ENCODE measurements at regions not wholly inside any gene's neighbourhood (a gene's known extent, or its start where the extent isn't known, plus 50 kb on each side); places are given as distances from the start of the nearest gene placed in this dataset.

- ATAC-seq, result no peak
Measured at GRCh38 chr16:55179852-55180585, 144.0 kb upstream of the IRX6 start.

DNA sequence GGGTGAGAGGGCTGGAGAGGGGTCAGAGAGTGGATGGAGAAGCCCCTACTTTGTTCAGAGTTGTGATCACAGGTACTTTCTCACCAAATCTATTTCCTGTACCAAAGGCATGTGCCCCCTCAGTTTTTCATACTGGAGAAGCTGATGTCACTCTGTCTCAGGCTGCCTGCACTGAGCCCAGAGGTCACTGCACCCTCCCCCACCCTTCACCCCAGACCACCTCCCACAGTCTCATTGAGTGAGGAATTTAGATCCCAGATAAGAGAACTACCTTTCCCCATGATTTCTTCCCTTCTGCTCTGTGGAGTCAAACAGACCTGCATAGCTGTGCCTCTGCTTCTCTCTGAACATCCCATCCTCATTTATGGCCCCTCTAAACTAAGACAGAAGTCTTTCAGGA is 140.0 kb upstream of the IRX6 start:
- ATAC-seq (no peak), DNase-seq (ENCODE audit: missing footprints) (no peak)
- intact Hi-C loops (cut with DNase I), result no loop called here

More at GRCh38 chr16:55179852-55180585, 144.0 kb upstream of the IRX6 start:
- intact Hi-C loops (cut with DNase I), result no loop called here
- no peak for DNase-seq (ENCODE audit: missing footprints)

DNA sequence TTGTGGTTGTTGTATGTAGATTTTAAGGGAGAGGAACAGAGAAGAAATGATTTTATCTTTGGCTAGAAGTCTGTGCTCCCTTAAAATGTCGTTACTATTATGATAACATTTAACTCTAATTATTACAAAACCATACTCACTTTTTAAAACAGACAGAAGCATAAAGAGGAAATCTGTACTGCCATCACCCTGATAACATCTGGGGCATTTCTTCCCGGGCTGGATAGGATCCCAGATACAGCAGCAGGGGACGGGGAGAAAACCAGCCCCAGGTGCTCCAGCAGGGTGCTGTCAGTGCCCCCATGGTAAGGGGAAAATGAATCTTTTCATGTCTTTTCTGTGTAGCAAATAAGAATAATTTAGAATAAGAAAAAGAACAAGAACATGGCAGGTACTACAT is 139.4 kb upstream of the IRX6 start:
- intact Hi-C loops (cut with DNase I), result no loop called here
- DNase-seq (ENCODE audit: missing footprints) (no peak), ATAC-seq (no peak)

- DNase-seq (ENCODE audit: missing footprints) (no peak), ATAC-seq (no peak)
- intact Hi-C loops (cut with DNase I), result no loop called here
Measured at GRCh38 chr16:55189224-55189623, 134.8 kb upstream of the IRX6 start.

GRCh38 chr16:55189682-55190636 is 134.0 kb upstream of the IRX6 start:
- ATAC-seq (no peak), DNase-seq (ENCODE audit: missing footprints) (no peak)
- intact Hi-C loops (cut with DNase I), result no loop called here

DNA sequence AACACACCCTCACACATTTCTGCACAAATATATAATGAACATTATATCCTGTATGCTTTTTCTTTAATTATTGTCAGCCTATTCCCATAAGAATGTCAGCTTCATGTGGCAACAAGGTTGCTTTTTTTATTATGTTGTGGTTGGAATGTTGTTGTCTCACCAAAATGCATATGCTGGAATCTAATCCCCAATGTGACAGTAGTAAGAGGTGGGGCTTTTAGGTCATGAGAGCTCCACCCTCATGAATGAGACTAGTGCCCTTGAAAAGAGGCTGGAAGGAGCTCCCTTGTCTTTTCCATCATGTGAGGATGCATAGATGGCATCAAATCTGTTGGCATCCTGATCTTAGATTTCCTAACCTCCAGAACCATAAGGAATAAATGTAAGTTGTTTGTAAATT is 131.3 kb upstream of the IRX6 start:
- intact Hi-C loops (cut with DNase I), result no loop called here
- DNase-seq (ENCODE audit: missing footprints) (no peak), ATAC-seq (no peak)

GRCh38 chr16:55203570-55203969 is 120.4 kb upstream of the IRX6 start:
- intact Hi-C loops (cut with DNase I), result no loop called here
- ATAC-seq (no peak), DNase-seq (ENCODE audit: missing footprints) (no peak)

- DNase-seq (ENCODE audit: missing footprints) (no peak), ATAC-seq (no peak)
- intact Hi-C loops (cut with DNase I), result no loop called here
Measured at GRCh38 chr16:55204069-55204468, 119.9 kb upstream of the IRX6 start.

- ATAC-seq, result no peak
- DNase-seq (ENCODE audit: missing footprints), result no peak
- intact Hi-C loops (cut with DNase I), result no loop called here
Measured at GRCh38 chr16:55204923-55205322, 119.1 kb upstream of the IRX6 start.

DNA sequence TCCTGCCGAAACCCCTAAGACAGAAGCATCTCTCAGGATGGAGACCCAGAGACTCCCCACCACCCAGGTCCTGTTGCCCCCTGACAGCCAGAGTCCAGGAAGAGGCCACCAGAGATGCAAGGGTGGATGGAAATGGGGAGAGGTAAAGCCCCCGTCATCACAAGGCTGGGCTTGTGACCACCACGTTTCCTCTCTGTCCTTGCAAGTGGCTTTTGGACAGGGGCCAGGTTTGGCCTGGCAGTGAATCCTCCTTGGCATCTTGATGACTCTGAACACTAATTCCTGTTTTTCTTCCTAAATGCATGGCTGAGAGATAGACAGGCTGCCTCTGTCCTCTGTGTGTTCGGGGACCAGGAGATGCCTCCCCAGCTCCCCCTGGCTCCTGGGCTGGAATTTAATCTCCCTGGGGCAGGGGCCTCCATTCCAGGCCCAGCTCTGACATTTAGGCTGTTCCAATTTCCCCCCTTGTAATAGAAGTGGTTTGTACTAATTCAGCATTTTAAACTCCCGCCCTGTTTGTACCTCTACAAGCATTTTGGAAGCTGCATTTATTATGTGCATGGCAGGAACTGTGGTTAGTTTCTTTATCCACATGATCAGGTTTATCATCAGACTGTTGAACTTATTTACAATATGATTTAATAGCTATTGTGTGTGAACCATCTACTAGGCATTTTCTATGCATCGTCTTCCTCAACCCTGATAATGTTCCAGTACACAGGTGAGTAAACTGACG is 116.1 kb upstream of the IRX6 start:
- DNase-seq (ENCODE audit: missing footprints) (no peak), ATAC-seq (no peak)
- intact Hi-C loops (cut with DNase I), result no loop called here

- ATAC-seq (no peak), DNase-seq (ENCODE audit: missing footprints) (no peak)
- intact Hi-C loops (cut with DNase I), result no loop called here
Measured at GRCh38 chr16:55209626-55210025, 114.4 kb upstream of the IRX6 start.

DNA sequence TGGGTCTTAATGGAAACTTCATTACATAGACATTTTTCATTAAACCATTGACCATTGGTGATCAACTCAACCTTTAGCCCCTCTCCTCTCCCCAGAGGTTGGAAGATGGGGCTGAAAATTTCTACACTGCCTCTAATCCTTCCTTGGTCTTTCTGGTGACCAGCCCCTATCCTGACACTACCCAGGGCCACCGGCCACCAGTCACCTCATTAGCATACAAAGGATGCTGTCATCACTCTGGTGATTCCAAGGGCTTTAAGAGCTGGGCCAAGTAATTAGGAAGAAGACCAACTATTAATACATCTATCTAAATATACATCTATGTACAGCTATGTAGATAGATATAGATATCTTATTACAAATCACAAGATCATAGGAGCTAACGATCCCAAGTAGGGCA is 111.2 kb upstream of the IRX6 start:
- intact Hi-C loops (cut with DNase I), result no loop called here
- no peak for ATAC-seq
- DNase-seq (ENCODE audit: missing footprints), result no peak

DNA sequence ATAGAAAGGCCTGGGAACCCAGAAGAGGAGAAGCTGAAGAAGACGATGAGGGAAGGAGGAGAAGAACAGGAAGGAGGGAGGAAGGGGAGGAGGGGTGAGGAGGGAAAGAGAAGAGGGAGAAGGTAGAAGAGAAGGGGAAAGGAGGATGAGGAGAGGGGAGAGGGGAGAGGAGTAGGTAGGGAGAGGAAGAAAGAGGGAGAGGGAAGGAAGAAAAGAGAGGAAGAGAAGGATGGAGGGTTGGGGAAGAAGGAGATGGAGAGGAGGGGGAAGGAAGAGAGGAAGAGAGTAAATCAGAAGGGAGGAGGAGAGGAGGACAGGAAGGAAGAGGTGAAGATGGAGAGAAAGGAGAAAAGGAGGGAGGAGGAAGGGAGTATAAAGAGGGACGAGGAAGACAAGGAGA is 109.6 kb upstream of the IRX6 start:
- ATAC-seq (no peak), DNase-seq (ENCODE audit: missing footprints) (no peak)
- intact Hi-C loops (cut with DNase I), result no loop called here

DNA sequence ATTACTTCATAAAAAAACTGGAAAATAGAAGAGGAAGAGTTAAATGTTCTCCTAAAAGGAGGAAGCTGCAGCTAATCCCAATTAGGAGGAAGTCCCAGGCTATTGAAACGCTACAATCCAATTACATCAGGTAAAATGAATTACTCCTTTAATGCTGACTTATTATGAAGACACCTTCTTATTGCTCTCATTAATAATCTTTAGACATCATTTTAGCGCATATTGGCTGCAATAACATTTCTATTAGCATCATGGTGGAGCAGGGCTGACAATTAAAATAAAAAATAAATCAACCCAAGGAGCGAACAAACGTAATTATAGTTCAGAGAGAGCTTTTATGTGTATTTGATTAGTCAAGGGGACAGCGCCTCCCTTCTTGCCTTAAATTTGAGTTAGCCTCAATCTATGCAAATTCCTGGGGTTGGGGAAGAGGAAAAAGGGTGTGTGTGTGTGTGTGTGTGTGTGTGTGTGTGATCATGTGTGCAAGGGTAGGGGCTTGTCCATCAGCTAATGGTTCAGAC is 109.0 kb upstream of the IRX6 start:
- DNase-seq (ENCODE audit: missing footprints) (no peak), ATAC-seq (no peak)
- intact Hi-C loops (cut with DNase I), result no loop called here

- DNase-seq (ENCODE audit: missing footprints) (no peak), ATAC-seq (no peak)
- intact Hi-C loops (cut with DNase I), result no loop called here
Measured at GRCh38 chr16:55217392-55217791, 106.6 kb upstream of the IRX6 start.

DNA sequence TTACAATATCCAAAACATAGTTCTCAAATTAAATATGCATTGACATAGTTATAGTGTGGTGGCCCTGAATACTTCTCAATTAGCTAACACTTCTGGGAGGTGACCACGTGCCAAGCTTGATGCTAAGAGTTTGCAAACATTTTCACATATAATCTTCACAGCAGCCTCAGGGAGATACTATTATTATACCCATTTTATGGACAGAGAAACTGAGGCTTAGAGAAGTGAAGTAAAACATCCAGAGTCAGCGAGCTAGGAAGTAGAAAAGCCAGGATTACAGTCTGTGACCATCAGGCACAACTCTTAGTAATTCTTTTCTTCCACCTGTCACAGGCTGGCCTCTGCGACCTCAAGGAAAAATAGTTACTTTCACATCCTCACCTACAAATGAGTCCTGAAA is 102.2 kb upstream of the IRX6 start:
- DNase-seq (ENCODE audit: missing footprints) (no peak), ATAC-seq (no peak)
- intact Hi-C loops (cut with DNase I), result no loop called here

- DNase-seq (ENCODE audit: missing footprints) (no peak), ATAC-seq (no peak)
- intact Hi-C loops (cut with DNase I), result no loop called here
Measured at GRCh38 chr16:55222486-55222885, 101.5 kb upstream of the IRX6 start.

DNA sequence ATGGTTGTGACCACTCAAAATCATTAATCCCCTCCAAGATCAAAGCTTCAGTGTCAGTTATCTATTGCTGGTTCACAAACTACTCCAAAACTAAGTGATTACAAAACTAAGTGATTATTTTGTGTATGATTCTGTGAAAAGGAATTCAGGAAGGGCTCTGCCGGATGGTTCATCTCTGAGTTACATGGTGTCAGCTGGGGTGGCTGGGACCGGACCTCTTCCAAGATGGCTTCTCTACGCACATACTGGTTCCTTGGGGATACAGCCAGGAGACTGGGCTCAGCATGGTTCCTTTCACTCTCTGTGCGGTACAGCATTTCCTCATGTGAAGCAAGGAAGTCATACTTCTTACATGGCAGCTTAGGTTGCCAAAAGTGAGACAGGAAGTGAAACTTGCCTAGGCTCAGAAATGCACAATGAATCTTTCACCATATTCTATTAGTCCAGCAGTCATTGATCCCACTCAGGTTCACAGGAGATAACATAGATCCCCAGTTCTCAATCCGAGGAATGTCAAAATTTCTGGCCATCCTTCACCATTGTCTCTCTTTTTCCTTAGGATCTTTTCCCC is 97.9 kb upstream of the IRX6 start:
- intact Hi-C loops (cut with DNase I), result no loop called here

DNA sequence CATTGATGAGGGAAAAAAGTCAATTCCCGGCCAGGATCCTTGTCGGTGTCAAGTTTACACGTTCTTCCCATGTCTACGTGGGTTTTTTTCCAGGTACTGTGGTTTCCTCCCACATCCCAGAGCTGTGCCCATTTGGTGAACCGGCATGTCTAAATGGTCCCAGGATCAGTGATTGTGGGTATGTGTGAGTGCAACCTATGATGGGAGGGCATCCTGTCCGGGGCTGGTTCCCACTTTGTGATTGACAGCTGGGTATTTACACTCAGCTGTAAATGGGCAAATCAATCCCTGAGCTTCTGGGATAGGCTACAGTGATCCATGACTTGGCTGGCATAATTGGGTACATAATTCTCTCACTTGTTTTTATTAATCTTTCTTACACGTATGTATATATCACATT is 91.2 kb upstream of the IRX6 start:
- intact Hi-C loops (cut with DNase I), result no loop called here
- no peak for ATAC-seq
- no peak for DNase-seq (ENCODE audit: missing footprints)

More for the DNA sequence above, 97.9 kb upstream of the IRX6 start:
- ATAC-seq, result no peak
- no peak for DNase-seq (ENCODE audit: missing footprints)
